Left cardiac atrium (tissue), 4 donors: ENCODE measurements at regions not wholly inside any gene's neighbourhood (a gene's known extent, or its start where the extent isn't known, plus 50 kb on each side); places are given as distances from the start of the nearest gene placed in this dataset.
"Not testable (repeated sequence)": the region's sequence is repeated elsewhere in the genome, so short reads cannot be mapped to it uniquely, and the experiment has no call there.

Experiments
- ATAC-seq, 2 donors: fragments of 200-7000 bp; cut with Tn5 transposase; one replicate each; pipeline ENCODE4 v1.9.1; 2020; ENCODE audit warnings: mild to moderate bottlenecking in 2 of 2, moderate library complexity in 2 of 2
- DNase-seq: peaks from one replicate; pipeline ENCODE4 v3.0.0-alpha.2; 2020
- intact Hi-C, 2 donors: fragments of 100-400 bp; cut with DNase I; formaldehyde crosslinking; loops; one replicate each; pipeline versions ENCODE4 v1.14.1 to v1.15.1; 2022 to 2023
- donor health status: DM: no; HTN: yes; CAD: no.
- donor health status: DM: no; HTN: yes; CAD: no; lungs with severe emphysema.
- donor health status: DM: yes; HTN: yes; CAD: no.
- donor health status: Dilated cardiomyopathy.

DNA sequence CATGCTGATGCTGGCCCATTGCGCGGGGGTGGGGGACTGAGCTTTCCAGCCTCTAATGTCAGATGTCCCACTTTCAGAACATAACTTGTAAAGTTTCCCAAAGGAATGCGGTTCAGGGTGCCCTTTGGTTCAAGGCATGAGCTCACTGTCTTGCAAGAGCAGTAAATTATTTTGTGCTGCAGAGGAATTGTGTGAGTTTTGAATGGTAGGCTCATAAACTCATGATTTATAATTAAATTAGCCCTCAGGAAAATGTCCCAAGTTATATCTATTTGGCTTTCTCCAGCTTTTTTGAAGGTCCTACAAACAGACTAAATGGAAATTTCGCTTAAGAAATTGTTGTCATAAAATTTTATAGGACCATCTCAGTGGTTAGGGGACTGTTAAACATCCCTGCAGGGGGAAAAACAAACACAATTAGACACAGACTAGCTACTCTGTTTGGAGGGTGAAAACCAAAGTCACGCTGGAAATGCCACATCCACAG is 321.8 kb downstream of the HS3ST3B1 start:
- ATAC-seq: no peak
- intact Hi-C loops: no loop called here
- no peak for DNase-seq

DNA sequence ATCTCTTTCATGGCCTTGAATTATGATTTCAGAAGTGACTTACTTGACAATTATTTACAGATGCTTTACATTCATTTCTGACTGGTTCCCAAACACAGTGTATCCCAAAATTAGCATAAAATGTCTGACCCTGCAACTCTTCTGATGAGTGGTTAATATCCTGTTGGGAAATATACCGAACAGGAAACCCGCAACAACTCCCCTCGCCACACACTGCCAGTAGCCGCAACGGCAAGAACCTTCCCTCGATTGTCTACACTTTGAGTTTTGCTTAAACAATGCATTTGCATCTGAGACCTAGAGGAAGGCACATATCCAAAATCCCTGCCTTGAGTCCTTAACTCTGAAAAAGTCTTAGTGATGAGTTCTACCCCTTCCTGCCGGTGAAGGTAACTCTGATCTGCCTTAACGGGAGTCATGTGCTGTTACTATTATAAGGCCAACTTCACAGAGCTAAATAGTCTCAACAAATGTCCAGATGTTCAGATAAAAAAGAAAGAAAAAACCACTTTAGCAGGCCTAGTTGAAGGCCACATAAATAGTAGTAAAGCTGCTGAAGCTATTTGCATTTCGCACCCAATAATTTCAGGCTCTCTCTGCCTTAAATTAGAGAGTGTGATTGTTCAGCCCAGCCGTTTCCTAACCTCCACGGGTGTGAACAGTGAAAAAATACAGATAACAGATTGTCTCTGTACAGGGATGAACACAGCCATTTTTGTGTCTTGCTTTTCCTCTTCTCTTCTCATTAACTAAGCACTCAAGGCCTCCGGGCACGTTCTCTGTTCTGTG is 321.1 kb downstream of the HS3ST3B1 start:
- ATAC-seq: no peak
- intact Hi-C loops: no loop called here
- DNase-seq: no peak

DNA sequence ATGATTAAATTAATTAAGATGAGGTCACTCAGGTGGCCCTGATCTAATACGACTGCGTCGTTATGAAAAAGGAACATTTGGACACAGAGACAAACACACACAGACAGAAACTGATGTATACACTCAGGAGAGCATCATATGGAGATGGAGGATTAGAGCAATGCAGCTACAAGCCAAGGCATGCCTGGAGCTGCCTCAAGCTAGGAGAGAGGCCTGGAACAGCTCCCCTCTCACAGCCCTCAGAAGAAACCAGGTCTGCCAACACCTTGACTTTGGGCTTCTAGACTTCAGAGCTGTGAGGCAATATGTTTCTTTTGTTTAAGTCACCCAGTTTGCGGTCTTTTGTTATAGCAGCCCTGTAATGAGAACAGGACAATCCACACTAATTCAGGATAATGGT is 318.9 kb downstream of the HS3ST3B1 start:
- DNase-seq (no peak), ATAC-seq (no peak)
- intact Hi-C loops: no loop called here

DNA sequence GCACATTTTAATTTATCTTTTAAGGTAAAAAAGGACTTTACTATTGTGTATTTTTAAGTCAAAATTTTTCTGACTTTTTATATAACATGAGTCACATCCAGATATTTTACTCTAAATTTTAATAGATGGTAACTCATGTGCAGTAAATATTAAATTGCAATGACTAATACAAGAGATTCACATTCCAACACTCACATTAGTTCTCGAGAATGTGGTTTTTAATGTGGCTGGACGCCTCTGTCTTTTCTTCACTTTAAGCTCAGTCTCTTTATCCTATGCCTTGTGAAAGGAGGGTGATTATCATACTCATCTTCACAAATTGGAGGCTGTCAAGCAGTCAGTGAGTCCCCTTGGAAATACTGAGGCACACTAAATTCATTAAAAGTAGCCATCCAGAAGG is 315.6 kb downstream of the HS3ST3B1 start:
- DNase-seq (no peak), ATAC-seq (no peak)
- intact Hi-C loops: no loop called here

DNA sequence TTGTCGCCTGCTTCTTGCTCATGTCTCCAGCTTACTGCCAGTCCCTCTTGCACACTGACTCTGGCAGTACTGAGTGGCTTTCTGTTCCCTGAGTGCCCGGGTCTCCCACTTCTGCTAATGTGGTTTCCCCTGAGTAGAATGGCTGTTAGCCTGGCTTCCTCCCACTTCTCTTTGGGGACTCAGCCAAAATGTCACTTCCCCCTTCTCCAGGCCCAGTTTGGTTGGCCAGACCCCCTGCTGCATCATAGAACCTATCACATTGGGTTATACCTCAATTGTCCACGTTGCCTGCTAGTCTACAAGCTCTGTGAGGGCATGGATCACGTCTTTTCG is 304.4 kb downstream of the HS3ST3B1 start:
- intact Hi-C loops: no loop called here
- peak; percentile 38 for DNase-seq

DNA sequence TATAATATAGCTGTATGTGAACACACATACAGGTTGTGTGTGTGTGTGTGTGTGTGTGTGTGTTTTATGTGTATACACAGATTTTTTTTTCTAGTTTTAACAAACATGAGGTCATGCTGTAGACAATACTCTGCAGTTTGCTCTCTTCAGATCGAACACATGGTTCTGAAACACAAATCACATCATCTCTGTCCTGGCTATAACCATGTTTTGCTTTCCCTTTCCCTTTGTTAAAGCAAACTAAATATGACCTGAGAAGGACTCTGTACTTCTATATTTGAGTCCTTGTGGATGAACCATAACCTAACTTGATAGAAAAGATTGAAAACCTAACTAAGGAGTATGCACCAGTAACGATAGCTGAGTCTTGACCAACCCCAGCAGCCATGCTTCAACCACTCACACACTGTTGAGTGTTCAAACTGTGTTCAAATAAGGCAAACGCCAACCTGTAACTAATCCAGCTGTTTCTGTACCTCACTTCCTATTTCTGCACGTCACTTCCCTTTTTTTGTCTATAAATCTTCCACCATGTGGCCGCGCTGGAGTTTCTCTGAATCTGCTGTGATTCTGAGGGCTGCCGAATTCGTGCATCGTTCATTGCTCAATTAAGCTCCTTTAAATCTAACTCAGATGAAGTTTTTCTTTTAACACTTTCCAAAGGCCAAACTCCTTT is 303.8 kb downstream of the HS3ST3B1 start:
- DNase-seq (no peak), ATAC-seq (peak in 1 of 2 donors; percentile 59)
- intact Hi-C loops: no loop called here

More for the DNA sequence above, 304.4 kb downstream of the HS3ST3B1 start:
- ATAC-seq: peak; percentile 72 to 93

DNA sequence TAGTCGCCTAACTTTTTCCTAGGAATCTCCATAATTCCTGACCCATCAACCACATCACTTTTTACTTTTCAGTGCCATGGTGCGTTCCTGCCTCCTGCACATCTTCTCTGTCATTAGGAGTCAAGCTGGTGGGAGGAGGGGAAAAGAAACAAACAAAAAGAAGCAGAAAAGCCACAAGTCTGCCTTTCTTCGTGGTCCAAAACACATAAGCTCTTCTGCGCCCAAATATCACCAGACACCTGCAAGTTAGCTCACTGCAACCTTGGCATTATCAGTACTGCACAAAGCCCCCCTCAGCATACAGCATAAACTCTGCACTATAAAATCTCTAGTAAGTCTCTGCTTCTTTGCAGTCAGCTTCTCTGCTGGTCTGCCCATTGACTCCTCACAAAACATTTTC is 295.3 kb downstream of the HS3ST3B1 start:
- ATAC-seq (no peak), DNase-seq (no peak)
- intact Hi-C loops: no loop called here

DNA sequence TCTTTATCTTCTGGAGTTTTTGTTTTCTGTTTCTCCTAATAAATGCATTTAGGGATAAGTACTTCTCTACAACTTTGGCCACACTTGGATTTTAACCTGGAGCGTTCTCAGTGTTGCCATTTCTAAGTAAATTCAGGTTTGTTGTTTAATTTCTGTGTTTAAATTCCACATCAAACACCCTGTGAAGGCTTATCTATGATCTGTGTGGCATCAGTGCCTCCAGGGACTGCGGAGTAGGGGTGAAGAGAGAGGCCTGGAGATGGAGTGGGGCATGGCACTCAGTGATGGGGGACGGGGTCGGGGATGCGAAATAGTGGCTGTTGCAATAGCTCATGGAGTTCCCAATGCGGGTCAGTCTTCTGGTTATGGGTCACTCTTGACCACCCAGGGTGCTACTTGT is 294.8 kb downstream of the HS3ST3B1 start:
- intact Hi-C loops: no loop called here
- no peak for ATAC-seq
- DNase-seq: no peak

DNA sequence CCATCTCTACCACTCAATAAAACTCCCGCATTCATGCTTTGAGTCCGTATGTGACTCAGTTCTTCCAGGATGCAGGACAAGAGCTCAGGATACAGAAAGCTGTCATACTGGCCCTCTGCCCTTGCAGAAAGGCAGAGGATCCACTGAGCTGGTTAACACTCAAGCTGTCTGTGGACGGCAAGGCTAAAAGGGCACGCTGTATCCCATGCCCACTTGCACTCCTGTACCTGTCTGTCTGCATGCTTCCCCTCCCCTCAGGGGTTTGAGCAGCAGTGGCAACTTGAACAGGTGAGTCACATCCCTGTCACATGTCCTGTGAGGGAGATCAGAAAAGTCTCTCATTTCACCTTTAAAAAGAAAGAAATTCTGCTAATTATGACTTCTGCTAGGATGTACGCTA is 293.8 kb downstream of the HS3ST3B1 start:
- DNase-seq (no peak), ATAC-seq (no peak)
- intact Hi-C loops: no loop called here

DNA sequence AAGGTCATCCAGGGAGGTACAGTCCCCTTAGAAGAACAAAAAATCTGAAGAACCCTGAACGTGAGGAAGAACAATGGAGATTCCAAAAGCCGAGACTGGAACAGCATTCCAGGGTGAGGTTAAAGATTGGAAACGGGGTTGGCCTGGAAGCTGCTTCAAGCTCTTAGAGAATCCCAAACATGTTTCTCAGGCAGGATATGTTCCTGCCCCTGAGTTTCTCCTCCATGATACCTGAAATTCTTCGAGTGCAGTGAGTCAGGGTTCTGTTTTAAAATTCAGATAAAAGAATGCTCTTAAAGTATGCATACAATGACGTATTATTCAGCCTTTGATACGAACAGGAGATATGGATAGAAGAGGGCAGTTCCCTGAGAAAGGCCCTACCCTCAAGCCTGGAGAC is 293.1 kb downstream of the HS3ST3B1 start:
- intact Hi-C loops: no loop called here
- ATAC-seq (no peak), DNase-seq (no peak)

DNA sequence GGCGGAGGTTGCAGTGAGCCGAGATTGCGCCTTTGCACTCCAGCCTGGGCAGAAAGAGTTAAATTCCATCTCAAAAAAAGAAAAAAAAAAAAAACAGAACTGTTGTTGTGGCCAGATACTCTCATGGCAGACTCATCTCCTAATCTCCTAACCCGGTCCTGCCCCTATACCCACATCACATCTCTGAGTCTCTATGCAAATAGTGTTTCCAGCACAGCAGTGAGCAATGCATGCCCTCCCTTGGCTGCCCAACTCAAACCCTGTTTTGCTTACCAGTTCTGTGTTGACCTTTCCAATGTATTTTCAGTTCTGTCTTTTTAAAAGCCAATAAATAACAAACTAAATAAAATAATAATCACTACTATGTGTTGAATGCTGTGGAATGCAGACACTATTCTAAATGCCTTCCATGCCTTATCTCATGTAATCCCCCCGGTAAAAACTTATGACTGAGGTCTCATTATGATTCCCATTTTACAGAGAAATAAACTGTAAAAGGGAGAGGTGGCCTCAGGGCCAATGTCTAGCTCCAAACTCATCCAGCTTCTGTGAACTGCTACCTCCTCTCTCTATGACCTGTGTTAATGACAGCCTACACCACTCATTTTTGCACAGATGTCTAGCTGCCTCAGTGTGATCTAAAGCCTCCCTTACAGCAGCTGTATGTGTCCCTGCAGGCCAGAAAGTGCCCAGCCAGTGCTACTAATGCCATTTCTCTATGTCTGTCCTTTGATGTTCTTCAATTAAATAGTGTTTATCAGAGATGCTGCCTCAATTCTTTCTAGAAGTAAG is 289.8 kb downstream of the HS3ST3B1 start:
- DNase-seq: no peak
- intact Hi-C loops: no loop called here
- ATAC-seq: no peak

DNA sequence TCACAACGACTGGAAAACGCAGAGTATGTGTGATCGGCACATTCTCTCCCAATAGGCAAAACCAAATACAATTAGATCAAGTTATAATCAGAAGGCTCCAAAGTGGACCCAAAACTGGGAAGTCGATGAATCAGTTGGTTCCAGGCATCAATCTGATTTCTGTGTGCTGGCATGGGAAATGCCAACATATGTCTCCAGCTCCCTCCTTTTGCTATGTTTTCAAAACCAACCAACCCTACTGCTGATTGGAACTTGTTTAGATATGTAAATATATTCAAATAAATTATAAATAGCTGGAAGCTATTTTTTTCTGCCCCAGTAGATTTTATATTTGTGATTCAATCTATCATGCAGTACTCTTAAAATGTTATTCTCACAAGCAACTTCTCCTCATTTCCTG is 284.2 kb downstream of the HS3ST3B1 start:
- intact Hi-C loops: no loop called here
- DNase-seq (no peak), ATAC-seq (no peak)

DNA sequence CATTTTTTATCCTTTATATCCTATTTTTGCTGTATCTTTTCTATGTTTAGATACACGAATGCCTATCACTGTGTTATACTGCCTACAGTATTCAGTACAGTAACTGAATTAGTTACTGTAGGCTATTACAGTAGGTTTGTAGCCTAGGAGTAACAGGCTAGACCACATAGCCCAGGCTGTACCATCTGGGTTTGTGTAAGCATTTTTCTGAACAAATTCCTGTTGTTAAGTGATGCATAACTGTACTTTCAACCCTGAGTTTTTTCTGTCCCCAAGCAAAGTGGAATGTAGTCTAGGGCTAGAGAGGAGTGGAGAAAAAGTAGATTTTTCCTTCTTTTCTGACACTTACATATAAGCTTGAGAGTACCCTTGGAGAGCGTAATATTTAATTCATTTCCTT is 282.1 kb downstream of the HS3ST3B1 start:
- intact Hi-C loops: no loop called here
- ATAC-seq: no peak
- no peak for DNase-seq

DNA sequence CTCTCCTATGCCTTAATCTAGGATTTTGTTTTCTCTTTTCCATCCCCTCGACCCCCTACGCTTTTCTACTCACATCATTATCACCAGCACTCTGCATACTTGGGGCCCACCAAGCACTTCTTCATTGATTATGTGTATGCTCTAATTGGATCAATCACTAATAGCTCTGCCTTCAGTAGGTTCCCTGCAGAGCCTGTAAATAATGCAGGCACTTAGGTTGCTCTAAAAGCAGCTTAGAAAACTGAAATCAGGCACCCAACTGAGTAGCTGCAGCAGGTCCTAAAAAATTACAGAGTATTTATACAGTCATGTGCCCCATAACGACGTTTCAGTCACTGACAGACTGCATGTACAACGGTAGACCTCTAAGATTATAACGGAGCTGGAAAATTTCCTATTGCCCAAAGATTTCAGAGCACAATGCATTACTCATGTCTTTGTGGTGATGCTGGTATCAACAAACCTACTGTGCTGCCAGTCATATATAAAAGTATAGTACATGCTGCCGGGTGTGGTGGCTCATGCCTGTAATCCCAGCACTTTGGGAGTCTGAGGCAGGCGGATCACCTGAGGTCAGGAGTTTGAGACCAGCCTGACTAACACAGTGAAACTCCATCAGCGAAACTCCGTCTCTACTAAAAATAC is 280.4 kb downstream of the HS3ST3B1 start:
- intact Hi-C loops: no loop called here
- ATAC-seq (no peak), DNase-seq (no peak)

DNA sequence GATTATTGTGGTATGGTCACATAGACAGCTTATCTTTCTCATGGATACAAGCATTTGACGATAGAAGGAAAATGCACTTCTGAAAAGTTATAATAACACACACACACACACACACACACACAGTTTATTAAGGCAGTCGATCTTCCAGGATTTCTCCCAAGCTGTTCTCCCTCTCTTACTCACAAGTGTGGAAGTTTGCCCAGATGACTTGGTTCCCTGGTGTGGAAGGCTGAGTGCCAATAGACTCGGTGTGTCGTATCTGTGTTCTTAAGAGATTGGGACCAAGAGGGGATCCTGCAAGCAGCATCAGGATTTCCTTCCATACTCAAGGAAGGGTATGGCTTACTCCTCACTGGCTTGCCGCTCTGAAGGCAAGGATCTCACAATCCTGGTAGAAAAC is 279.6 kb downstream of the HS3ST3B1 start:
- intact Hi-C loops: no loop called here
- ATAC-seq (no peak), DNase-seq (no peak)

DNA sequence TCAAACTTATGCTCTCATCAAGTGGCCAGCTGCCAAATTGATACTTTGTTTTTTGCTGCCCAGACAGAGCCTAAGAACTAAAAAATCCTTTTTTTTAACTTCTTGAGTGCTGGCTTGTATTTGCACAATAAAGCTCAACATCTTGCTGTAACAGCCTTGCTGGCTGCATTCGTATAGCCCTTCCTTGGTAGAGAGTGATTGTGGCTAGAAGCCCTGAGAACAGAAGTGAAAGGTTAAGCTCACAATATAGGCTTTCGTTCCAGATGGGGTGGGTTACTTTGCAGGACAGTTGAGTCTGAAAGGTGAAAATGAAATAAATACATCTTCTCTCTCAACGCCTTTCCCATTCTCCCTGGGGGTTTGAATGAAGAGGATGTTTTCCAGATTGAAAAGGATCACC is 278.8 kb downstream of the HS3ST3B1 start:
- intact Hi-C loops: no loop called here
- ATAC-seq: no peak
- no peak for DNase-seq

DNA sequence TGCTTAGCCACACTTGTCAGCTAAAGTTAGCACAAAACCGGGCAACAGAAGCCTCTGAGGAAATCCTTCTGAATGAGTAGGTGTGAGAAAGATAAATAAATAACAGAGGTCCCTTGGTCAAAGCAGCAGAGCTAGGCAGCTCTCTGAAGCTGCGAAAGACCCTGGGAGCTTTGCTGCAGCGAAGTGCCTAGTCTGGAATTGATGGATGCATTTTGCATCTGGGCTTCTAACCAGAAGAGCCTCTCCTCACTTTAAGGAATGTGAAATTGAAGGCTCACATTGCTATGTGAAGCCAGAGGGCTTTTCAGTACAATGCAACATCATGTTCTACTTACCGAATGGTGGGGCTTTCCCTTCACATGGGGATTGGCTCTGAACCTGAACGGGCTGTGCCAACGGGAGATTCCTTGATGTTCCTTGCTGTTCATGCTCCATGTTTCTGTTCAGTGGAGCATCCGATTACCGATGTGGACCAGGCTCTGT is 274.6 kb downstream of the HS3ST3B1 start:
- intact Hi-C loops: no loop called here
- DNase-seq (no peak), ATAC-seq (peak; percentile 30 to 85)

DNA sequence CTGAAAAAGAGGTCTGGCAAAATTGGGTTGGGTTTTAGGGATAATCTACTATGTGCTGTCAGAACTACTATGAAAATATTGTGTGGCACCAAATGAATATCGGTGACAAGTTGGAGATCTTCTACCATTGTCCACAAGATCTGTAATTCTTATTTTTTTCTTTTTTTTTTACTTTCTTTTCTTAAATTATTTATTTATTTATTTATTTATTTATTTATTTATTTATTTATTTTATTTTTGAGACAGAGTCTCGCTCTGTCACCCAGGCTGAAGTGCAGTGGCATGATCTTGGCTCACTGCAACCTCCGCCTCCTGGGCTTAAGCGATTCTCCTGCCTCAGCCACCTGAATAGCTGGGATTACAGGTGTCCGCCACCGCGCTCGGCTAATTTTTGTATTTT is 259.4 kb downstream of the HS3ST3B1 start:
- ATAC-seq, intact Hi-C loops, DNase-seq: not testable (repeated sequence)

DNA sequence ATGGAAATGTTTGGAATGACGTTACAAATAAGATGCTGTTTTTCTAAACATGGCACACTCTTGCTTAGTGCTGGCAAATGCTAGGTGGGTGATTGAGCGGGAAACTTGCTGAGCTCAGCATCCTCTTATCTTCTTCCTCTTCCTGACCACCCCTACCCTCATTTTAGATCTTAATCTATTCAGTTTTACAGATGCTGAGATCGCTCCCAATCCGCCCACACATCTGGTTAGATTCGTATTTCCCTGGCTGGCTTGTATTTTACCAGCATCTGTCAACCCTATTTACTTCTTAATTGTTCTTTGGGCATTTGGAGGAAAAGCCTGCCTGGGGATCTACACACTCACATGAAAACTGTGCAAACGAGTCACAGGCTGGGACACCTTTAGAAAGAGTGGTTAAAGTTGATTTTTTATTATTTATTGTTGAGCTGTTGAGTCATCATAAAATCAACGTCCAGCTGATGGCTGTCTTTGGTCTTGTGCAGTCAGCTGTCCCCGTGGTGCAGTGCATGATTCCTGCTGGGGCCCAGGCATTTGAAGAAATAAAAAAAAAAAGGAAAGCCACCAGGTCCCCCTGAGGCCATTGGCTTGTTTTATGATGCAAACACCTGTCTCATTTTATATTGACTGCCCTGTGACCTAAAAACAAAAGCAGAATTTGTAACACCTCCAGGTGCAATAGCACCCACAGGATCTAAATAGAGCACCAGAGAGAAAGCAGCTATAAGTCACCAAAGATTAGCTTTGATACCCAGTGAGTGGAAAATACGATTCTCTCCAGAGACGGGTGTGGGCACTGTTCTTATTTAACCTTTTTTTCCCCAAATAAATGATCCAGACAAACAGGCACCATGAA is 258.6 kb downstream of the HS3ST3B1 start:
- intact Hi-C loops: no loop called here
- DNase-seq (no peak), ATAC-seq (no peak)
